Skeletal muscle cell (primary cell): ENCODE measurements at regions not wholly inside any gene's neighbourhood (a gene's known extent, or its start where the extent isn't known, plus 50 kb on each side); places are given as distances from the start of the nearest gene placed in this dataset.
"Not testable (repeated sequence)": the region's sequence is repeated elsewhere in the genome, so short reads cannot be mapped to it uniquely, and the experiment has no call there.

Experiments
- DNase-seq: peaks from one replicate; pipeline ENCODE4 v3.0.0-alpha.2; 2010; ENCODE audit warnings: low read depth
- H3K4me3 ChIP-seq: 2 replicates; pipeline ENCODE4 v1.5.1; 2011; ENCODE audit warnings: low read depth, mild to moderate bottlenecking, control low read depth, low read length, moderate library complexity

DNA sequence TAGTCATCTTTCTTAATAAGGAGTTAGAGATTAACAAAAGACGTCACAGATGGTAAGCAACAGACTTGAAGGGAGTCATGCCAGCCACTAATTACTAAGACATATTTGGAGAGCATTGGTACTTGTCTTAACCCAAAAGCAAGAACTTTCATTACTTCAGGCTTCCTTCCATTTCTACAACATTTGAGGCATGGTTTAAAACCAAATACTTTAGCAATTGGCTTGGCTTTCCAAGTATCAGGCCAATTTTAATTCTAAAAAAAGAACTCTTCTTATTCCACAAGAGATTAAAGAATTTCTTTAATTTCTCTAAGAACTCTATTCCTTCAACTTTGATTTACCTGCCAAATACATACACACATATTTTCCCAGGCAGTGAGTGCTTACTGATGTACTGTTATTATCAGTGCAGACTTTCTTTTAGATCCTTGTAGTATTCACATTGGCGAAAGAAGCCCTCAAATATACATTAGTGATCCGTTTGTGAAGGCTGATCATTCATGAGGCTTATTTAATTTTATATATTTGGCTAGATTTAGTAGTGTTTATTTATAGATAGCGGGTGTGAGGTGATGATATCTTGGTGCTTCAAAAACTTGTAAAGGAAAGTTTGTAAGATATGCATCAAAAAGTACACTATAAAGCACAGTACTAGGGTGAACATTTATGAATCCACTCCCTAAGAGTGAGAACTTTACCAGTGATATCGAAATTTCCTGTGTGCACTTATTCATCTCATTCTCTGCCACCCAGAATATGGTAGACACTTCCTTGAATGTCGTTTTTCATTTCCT is 229.2 kb downstream of the MFSD1 start:
- H3K4me3 ChIP-seq, result no peak overlapping the region
- DNase-seq, result no peak

DNA sequence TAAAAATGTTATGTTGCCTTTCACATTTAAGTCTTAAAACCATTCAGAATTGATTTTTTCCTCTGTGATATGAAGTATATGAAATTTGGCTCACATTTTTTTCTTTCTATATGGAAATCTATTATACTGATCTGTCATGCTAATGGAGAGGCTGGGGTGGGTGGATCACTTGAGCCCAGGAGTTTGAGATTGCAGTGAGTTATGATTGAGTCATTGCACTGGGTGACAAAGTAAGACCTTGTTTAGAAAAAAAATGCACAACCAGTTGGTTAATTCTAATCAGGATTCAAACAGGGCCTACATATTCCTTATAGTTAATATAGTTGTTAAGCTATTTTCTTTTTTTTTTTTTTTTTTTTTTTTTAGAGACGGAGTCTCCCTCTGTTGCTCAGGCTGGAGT is 230.5 kb downstream of the MFSD1 start:
- peak; percentile 4 for DNase-seq
- no peak overlapping the region for H3K4me3 ChIP-seq

DNA sequence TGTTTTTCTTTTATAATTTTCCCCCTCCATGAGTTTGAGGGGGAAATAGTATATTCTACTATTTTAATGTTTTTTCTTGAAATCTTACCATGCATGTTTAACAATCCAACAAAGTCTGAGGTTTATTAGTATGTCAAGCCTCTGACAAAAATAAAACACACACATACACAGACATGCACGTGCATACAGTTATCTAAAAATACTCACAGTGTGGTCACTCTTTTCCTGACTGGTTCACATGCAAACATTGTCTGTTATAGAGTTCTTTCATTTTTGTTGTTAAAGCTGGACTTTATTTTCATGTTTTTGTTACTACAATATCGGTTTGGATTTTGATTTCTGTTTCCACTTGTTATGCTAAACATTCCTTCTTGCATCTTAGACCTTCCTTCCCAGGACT is 236.6 kb downstream of the MFSD1 start:
- no peak for DNase-seq
- no peak overlapping the region for H3K4me3 ChIP-seq

DNA sequence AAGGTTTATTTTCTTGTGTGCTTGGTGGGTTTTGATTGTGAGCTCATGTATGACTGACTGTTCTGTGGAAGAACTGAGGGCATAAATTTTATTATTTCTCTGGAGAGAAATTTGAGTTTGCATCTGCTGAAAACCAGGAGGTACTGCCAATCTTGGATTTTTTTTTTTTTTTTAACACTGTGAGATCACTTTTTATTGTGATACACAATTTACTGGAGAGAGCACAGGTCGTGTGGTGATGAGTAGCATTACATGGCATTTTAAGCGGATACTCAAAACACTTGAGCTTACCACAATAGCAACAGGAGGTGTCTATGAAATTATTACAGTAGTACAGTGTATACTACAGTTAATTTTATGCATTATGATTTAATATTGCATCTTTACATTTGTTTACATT is 237.4 kb downstream of the MFSD1 start:
- no peak for DNase-seq

DNA sequence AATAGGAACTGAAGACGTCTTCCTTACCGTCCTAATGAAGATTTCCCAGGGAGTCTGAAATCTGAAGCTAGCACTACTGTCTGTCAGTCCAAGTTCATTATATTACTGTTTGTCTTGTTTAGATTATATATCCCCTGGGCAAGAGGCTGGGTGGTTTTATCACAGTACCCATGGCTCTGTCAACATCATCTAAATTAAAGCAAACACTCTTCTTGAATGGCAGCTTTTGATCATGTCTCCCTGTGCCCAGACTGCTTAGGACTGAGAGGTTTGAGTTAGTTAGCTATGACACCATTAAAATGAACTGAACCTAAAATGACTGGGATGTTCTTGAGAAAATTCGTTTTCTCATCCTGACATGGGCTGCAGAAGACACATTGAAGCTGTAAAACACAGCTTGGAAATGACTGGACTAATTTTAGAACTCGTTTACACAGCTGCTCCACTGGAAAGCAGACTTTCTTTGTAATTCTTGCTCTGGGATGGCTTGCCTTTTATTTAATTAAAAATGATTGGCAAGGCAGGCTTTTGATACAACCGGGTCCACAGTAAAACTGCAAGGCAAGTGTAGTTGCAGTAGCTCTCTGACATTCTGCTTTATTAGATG is 243.5 kb downstream of the MFSD1 start:
- no peak for DNase-seq
- no peak overlapping the region for H3K4me3 ChIP-seq

More for the DNA sequence above, 237.4 kb downstream of the MFSD1 start:
- no peak overlapping the region for H3K4me3 ChIP-seq

DNA sequence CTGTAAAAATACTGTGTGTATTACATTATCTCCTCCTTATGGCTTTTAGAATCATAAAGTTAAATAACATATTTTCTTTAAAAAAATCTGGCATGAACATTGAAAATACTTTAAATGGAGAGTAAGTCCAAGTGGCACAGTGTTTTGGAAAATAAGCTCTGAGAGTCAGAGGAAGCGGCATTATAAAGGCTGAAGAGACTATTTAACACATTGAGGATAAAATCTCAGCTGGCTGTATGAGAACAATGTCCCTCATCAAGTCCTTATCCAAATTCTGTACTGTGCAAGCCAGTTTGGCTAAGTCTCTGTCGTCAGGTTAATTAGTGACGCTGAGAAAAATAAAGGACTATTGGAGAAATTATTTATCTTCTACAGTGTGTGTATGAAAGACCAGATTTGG is 245.5 kb downstream of the MFSD1 start:
- no peak for DNase-seq
- no peak overlapping the region for H3K4me3 ChIP-seq

DNA sequence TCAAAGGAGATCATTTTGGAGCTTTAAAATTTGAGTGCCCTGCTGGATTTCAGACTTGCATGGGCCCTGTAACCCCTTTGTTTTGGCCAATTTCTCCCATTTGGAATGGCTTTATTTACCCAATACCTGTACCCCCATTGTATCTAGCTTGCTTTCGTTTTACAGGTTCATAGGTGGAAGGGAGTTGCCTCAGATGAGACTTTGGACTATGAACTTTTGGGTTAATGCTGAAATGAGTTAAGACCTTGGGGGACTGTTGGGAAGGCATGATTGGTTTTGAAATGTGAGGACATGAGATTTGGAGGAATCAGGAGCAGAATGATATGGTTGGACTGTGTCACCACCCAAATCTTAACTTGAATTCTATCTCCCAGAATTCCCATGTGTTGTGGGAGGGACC is 250.6 kb downstream of the MFSD1 start:
- not testable (repeated sequence) for H3K4me3 ChIP-seq, DNase-seq

DNA sequence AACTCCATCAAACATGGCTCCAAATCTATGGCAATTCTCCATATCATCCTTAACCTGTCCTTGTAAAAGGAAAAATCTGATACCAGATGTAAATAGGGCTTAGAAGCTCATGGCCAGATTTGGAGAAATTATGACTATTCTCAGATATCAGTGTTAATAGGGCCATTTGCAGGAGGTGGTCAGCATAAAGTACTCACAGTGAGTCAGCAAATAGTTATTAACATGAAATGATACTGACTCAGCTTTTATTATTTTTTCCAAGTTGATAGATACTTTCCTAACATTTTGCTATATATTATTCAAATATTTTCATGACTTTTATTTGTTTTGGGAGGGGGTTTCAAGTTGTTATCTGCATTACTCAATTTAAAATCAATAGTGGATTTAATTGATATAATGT is 255.8 kb downstream of the MFSD1 start:
- no peak overlapping the region for H3K4me3 ChIP-seq
- DNase-seq, result no peak

DNA sequence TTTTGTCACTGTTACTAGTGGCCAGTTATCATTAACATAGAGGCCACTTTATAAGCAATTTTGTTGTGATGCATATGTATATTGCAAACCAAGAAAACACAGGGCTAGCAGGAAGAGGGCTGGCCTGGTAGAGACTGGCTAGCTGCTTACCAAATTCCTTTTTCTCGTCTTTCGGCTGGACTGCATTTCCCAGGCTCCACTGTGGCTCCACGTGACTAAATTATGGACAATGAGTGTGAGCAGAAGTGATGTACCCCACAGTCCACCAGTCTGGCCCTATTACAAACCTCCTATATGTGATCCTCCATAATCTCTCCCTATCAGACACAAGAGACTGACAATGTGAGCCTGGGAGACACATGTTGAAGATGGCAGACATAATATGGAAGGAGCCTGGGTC is 257.0 kb downstream of the MFSD1 start:
- DNase-seq, result no peak
- no peak overlapping the region for H3K4me3 ChIP-seq

DNA sequence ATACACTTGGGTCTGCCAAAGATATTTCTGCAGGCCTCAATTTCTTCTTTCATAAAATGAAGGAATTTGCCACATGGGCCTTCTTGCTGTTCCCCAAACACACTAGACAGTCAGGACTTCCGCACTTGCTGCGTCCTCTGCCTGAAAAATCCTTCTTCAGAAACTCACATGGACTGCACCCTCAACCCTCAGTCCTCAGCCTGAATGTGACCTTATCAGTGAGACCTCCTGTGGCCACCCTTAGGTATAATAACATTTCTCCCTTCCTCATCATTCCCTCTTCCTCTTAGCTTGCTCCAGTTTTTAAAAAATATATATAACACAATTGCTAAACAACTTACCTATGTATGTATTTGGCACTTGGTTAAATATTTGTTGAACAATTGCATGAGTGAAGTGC is 257.5 kb downstream of the MFSD1 start:
- no peak for DNase-seq
- no peak overlapping the region for H3K4me3 ChIP-seq

DNA sequence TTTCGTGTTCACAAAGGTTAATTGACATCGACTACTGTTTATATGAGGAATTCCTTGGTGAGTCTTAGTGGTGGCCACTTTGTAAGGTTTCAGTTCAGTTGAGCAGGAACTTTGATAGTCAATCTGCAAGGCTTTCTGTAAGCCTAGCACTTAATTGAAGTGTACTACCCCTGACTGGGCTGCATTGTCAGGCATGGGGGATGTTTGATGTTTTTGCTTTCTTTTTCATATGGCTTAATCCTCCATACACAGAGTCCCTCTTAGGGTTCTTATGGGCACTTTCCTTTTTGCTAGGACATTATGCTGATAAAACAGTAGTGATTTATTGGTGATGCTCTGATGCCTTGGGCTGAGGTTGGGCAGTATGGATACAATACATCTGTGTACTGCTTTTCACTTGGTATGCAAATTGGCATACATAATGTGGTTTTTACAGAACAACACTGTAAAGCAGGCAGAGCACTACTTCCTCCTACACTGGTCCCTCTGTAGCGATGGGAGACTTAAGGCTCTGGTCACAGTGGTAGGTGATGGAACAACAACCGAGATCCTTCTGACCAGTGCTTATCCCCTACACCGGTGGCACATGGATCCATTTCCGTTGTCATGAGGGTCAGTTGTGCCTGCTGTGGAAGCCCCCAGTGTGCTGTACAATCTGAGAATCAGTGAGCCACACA is 261.0 kb downstream of the MFSD1 start:
- DNase-seq, result no peak
- H3K4me3 ChIP-seq, result no peak overlapping the region

DNA sequence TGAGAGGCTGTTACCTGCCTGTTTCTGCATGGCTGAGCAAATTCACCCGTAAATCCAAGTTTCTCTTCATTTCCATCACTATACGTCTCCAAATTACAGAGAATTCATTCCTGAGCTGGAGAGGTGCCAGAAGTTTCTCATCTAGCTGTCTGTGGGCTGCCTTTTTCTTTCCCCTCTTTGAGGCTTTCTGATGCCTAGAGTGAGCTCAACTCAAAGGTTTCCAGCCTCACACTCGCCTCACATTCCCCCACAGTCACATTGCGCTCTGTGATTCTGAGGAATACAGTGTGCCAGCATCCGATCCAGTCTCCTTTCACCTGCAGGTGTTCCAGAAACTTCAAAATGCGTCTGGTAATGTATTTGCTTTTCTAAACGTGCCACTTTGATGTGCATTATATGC is 267.2 kb downstream of the MFSD1 start, which contains the start of gene IQCJ:
TSS of gene IQCJ (plus strand) at position 229 of the 400 bp plus-strand sequence.
- no peak for DNase-seq
- no peak within 1 kb of the TSS for H3K4me3 ChIP-seq

DNA sequence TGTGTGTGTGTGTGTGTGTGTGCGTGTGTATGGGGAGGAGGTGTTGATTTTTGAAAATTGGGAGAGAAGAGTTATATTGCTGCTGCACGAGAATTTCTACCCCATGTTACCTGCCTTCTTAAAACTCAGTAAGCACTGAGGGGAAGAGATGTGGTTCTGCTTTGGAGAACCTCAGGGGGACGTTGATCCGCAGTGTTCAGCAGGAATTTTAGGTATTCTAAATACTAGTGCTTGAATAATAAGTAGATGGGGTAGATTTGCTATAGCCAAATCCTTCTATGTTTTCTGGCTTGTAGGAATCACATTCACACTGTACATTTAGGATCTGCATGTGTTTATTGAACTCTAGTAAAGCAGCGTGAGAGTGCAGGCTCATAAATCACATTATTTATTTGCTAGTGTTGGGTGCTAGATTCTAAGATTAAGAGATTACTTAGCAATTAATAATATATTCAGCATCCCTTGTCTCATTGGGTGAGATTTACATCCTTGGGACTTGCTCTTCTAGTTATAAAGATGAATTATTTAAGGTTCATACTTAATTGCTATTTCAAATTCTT is 268.1 kb downstream of the MFSD1 start:
- no peak overlapping the region for H3K4me3 ChIP-seq
- DNase-seq, result no peak

DNA sequence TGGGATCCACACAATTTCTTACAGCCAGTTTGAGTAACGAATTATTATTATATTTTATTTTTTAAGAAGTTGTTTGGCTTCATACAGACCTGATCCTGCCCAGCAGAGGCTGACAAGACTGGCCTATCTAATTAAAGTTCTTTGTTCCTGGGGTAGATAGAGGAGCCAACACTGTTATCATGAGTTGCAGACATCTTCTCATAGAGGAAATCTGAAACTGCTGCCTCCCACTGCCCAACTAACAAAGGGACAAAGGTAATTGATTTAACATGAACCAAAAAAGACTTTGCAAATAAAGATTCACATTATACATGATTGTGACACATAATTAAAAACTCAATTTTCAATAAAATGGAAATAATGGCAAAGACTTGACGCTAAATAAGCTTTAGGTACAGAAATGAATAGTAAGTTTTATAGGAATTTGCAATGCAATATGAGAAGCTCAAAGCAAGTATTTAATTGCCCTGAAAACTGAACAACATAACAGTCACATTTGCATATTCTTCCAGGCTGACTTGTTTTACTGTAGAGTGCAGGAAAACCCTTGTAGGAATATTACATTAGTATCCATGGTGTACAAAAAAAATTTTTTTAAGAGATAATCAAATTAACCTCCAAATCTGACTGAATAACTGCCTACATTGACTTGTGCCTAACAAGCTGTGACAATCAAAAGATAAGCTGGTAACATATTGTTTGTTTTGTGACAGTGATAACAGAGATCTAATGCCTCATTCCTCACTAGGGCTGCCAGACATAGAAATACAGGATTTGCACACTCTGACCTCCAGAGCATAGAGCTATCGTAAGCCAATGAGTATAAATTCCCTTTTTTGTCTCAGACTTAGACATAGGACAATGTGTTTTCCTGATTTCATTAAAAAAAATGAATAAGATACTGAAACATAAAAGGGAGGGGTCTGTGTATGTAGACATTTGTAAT is 273.2 kb downstream of the MFSD1 start:
- DNase-seq, result no peak
- H3K4me3 ChIP-seq, result no peak overlapping the region

DNA sequence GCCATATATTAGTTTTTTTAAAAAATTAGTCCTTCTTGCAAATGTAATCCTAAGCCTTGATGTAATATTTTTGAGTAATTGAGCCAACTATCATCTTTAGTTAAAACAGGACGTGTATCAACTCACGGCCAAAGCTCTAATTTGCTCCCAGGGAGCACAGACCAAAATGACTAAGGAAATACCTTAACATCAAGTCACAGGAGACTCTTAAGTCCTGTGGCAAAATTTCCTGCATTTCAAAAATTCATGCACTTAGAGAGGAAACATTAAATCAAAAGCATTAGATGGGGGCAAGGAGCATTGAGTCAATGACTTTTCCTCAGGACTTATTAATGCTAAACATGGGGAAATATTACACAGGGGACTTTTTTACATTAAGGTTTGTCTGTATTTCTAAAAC is 276.0 kb downstream of the MFSD1 start:
- DNase-seq, result peak; percentile 57
- H3K4me3 ChIP-seq, result no peak overlapping the region

DNA sequence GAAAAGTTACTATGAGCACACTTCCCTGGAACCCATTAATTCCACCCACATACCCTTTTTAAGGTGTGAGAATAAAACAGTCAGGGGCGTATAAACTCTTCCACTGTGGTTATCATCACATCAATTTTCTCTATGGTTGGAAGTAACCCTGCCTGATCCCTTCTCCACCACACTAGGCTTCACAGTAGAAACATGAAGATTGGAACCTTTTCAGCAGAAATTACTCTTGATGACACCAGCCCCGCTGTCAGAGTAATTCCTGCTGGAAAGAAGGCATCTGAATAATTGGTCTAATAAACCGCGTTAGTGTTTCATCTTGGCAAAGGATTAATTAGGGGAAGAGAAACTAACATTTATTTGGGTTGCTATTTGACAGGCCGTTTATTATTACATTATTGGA is 278.4 kb downstream of the MFSD1 start:
- DNase-seq, result no peak
- H3K4me3 ChIP-seq, result no peak overlapping the region

DNA sequence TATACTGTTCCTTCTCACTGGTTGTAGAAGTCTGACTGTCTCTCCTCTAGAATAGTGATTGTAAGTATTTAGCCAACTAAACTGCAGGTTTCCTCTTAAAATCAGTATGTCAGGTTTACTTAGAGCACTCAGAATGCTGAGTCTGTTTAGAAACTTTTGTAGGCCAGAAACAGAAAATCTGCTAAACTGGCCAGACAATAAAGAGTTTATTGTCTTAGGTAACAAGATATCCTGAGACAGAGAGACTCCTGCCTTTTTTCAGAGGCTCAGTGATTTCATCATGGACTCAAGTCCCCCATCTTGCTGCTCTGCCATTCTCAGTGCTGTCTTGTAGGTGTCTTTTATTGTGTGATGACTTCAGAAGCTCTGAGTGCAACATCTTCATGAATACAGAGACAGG is 279.0 kb downstream of the MFSD1 start:
- H3K4me3 ChIP-seq, result no peak overlapping the region
- DNase-seq, result no peak

DNA sequence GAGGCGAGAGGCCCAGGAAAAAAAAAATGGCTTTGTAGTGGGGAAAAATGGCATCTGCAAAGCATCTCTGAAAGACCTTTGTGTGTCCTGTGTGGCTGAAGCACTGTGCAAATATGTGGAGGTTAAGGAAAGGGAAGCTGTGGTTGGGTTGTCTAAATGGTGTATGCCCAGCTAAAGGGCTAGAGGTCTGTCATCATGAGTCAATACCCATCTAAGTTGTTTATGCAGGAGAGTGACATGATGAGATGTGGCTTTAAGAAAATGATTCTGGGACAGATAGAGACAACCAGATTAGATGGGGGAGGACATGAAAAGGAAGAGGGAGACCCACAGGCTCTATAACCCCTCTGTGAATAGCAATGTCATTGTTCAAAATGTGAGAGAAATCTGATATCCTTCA is 280.7 kb downstream of the MFSD1 start:
- no peak overlapping the region for H3K4me3 ChIP-seq
- DNase-seq, result peak; percentile 64

DNA sequence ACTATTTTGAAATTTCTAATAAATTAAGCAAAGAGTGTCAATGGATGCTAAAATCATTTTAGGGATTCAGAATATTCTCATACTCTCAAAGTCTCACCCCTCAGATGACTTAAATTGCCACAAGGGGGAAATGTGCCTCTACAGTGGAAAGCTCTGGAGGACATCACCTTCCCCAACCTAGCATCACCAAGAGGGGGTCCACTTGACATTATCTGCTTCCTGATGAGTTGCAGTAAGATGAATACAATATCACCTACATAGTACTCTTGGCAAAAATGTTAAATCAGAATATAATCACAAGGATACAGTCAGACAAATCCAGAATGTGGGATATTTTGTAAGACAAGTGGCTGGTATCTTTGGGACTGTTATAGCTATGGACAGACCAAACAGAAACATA is 290.1 kb downstream of the MFSD1 start:
- no peak for DNase-seq
- H3K4me3 ChIP-seq, result no peak overlapping the region
